HG03575 (cell line): ENCODE measurements at regions not wholly inside any gene's neighbourhood (a gene's known extent, or its start where the extent isn't known, plus 50 kb on each side); places are given as distances from the start of the nearest gene placed in this dataset.

Source experiments
- ATAC-seq: cut with Tn5 transposase; IDR thresholded peaks from one replicate; pipeline ENCODE4 v1.9.1; 2021; ENCODE audit not compliant: unreplicated experiment, insufficient number of reproducible peaks, low FRiP score; ENCODE audit errors: extremely low read depth

GRCh38 chr9:120236596-120236995, 343.4 kb downstream of the CDK5RAP2 start:
- no peak for ATAC-seq

- no peak for ATAC-seq
These were observed 344.9 kb downstream of the CDK5RAP2 start for GRCh38 chr9:120235081-120235480.

GRCh38 chr9:120230227-120230626, 349.7 kb downstream of the CDK5RAP2 start:
- ATAC-seq, result no peak

- no peak for ATAC-seq
These were observed 358.1 kb downstream of the CDK5RAP2 start for GRCh38 chr9:120221844-120222243.

GRCh38 chr9:120214332-120214731, 365.6 kb downstream of the CDK5RAP2 start:
- no peak for ATAC-seq

GRCh38 chr9:120212853-120213200, 367.1 kb downstream of the CDK5RAP2 start:
- ATAC-seq, result no peak

GRCh38 chr9:120212153-120212852, 367.7 kb downstream of the CDK5RAP2 start:
- ATAC-seq, result no peak

- no peak for ATAC-seq
These were observed 369.7 kb downstream of the CDK5RAP2 start for GRCh38 chr9:120210274-120210673.

- no peak for ATAC-seq
These were observed 376.9 kb downstream of the CDK5RAP2 start for GRCh38 chr9:120202856-120203654.

- no peak for ATAC-seq
These were observed 381.9 kb downstream of the CDK5RAP2 start for GRCh38 chr9:120198027-120198426.

- no peak for ATAC-seq
These were observed 382.4 kb downstream of the CDK5RAP2 start for GRCh38 chr9:120197605-120198004.

- ATAC-seq, result no peak
These were observed 388.8 kb downstream of the CDK5RAP2 start for GRCh38 chr9:120191141-120191540.

GRCh38 chr9:120187758-120188157, 392.2 kb downstream of the CDK5RAP2 start:
- ATAC-seq, result no peak

GRCh38 chr9:120186276-120186675, 393.7 kb downstream of the CDK5RAP2 start:
- ATAC-seq, result no peak

GRCh38 chr9:120184266-120184665, 395.7 kb downstream of the CDK5RAP2 start:
- ATAC-seq, result no peak

- ATAC-seq, result no peak
These were observed 396.4 kb downstream of the CDK5RAP2 start for GRCh38 chr9:120183615-120184014.

- ATAC-seq, result no peak
These were observed 398.0 kb downstream of the CDK5RAP2 start for GRCh38 chr9:120182011-120182410.

GRCh38 chr9:120177121-120177520, 402.8 kb downstream of the CDK5RAP2 start:
- no peak for ATAC-seq

GRCh38 chr9:120175031-120175430, 404.9 kb downstream of the CDK5RAP2 start:
- ATAC-seq, result no peak

GRCh38 chr9:120161776-120162175, 418.2 kb downstream of the CDK5RAP2 start:
- ATAC-seq, result no peak
